Esophagus muscularis mucosa (tissue), 4 donors: ENCODE measurements at regions not wholly inside any gene's neighbourhood (a gene's known extent, or its start where the extent isn't known, plus 50 kb on each side); places are given as distances from the start of the nearest gene placed in this dataset.

Source experiments
- DNase-seq: peaks from one replicate; pipeline ENCODE4 v3.0.0-alpha.2; 2017; ENCODE audit errors: extremely low spot score
- H3K27ac ChIP-seq, 4 donors: fragments of 200-600 bp; sonication (generic); replicated peaks in 1 of 4; 1 replicate in 3 of 4; 2 replicates in 1 of 4; pipeline ENCODE4 v1.5.1; 2016 to 2019; ENCODE audit warnings: mild to moderate bottlenecking in 1 of 4
- H3K27me3 ChIP-seq, 4 donors: fragments of 200-600 bp; sonication (generic); one replicate each; pipeline versions ENCODE4 v1.5.1 to v1.6.0; 2016 to 2019
- H3K36me3 ChIP-seq, 4 donors: fragments of 200-600 bp; sonication (generic); one replicate each; pipeline ENCODE4 v1.5.1; 2016 to 2019
- H3K4me1 ChIP-seq, 4 donors: fragments of 200-600 bp; sonication (generic); one replicate each; pipeline ENCODE4 v1.5.1; 2016 to 2019
- H3K4me3 ChIP-seq, 4 donors: fragments of 200-600 bp; sonication (generic); 1 replicate in 2 of 4; 2 replicates in 2 of 4; pipeline ENCODE4 v1.5.1; 2016 to 2019; ENCODE audit warnings: mild to moderate bottlenecking in 4 of 4, moderate library complexity in 1 of 4
- H3K9me3 ChIP-seq, 4 donors: fragments of 200-600 bp; sonication (generic); 1 replicate in 3 of 4; 2 replicates in 1 of 4; pipeline ENCODE4 v1.5.1; 2016 to 2019
- EP300 ChIP-seq: sonication (generic); formaldehyde crosslinking; IDR thresholded peaks from one replicate; pipeline ENCODE4 v1.6.1; 2017; ENCODE audit warnings: antibody characterized with exemption
- POLR2A ChIP-seq: fragments of 450-650 bp; IDR thresholded peaks from one replicate; pipeline ENCODE4 v1.6.1; 2017; ENCODE audit warnings: antibody characterized with exemption, moderate library complexity, mild to moderate bottlenecking, low read depth
- POLR2AphosphoS5 ChIP-seq, 2 donors: sonication (generic); formaldehyde crosslinking; IDR thresholded peaks; one replicate each; pipeline ENCODE4 v1.6.1; 2017; ENCODE audit warnings: antibody characterized with exemption in 2 of 2
- WGBS: methylation state at CpG from one replicate; pipeline ENCODE4 v1.1.5; 2018; 5-methylcytosine and 5-hydroxymethylcytosine counted together
- intact Hi-C: fragments of 100-400 bp; cut with DNase I; formaldehyde crosslinking; loops from one replicate; pipeline ENCODE4 v1.15.1; 2023
- TF ChIP-seq, protein P1 (sequence below), 3 experiments: fragments of 200-600 bp in 2 of 3; fragments of 450-650 bp in 1 of 3; sonication (generic) in 2 of 3; IDR thresholded peaks; one replicate each; pipeline ENCODE4 v1.5.1; 2017 to 2019; ENCODE audit warnings: antibody characterized with exemption in 3 of 3, mild to moderate bottlenecking in 2 of 3, moderate library complexity in 1 of 3

DNA sequence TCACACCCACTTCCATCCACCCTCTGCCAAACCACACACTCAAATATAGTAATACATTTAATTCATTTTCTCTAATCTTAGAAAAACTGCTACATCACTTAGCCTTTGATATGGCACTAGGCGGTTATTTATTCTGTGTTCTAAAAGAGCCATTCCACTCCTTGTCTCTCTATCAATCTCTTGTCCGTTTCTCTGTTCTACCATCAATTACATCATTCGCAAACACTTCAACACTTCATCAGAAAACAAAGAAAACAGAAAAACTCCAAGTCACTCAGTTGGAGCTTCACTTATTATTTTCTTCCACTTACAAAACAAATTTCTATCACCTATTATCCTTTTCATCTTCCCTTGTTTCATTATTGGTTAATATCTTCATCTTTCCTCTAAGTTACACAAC, 1523.0 kb downstream of the KCNT2 start:
- TF ChIP-seq POLR2A (no peak), EP300 (no peak), POLR2AphosphoS5 (IDR thresholded peaks at IDR 0.05) (no peak)
- TF ChIP-seq, protein P1, sequence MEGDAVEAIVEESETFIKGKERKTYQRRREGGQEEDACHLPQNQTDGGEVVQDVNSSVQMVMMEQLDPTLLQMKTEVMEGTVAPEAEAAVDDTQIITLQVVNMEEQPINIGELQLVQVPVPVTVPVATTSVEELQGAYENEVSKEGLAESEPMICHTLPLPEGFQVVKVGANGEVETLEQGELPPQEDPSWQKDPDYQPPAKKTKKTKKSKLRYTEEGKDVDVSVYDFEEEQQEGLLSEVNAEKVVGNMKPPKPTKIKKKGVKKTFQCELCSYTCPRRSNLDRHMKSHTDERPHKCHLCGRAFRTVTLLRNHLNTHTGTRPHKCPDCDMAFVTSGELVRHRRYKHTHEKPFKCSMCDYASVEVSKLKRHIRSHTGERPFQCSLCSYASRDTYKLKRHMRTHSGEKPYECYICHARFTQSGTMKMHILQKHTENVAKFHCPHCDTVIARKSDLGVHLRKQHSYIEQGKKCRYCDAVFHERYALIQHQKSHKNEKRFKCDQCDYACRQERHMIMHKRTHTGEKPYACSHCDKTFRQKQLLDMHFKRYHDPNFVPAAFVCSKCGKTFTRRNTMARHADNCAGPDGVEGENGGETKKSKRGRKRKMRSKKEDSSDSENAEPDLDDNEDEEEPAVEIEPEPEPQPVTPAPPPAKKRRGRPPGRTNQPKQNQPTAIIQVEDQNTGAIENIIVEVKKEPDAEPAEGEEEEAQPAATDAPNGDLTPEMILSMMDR (IDR thresholded peaks at IDR 0.05): no peak
- H3K9me3 ChIP-seq: no peaks in the 10 kb centered on the region
- intact Hi-C loops: no loop called here
- DNase-seq: no peak
- H3K27ac ChIP-seq: no peak overlapping the region
- no peak overlapping the region for H3K4me3 ChIP-seq
- no peaks in the 10 kb centered on the region for H3K27me3 ChIP-seq
- H3K36me3 ChIP-seq: no peaks in the 10 kb centered on the region
- H3K4me1 ChIP-seq: no peaks in the 10 kb centered on the region
- 85% methylated on average over 3 of the region's 3 CpGs for WGBS

DNA sequence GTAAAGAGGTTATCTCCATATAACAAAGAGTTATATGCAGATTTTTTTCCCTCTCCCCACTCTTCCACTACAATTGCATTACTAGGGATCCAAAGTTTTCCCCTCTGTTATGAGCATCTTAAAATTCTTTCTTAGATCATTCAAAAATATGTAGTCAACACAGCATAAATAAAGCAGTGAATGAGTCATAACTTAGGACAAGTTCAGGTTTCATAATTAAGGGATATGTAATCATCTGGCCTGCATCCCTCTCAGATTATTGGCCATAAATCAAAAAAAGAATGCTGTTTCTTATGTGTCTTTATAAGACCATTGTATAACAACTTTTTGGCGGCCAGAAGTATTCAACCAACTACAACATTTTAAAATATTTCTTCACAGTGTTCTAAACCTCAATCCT, 1526.1 kb downstream of the KCNT2 start:
- Histone ChIP-seq H3K9me3 (no peaks in the 10 kb centered on the region), H3K4me1 (no peaks in the 10 kb centered on the region)

DNA sequence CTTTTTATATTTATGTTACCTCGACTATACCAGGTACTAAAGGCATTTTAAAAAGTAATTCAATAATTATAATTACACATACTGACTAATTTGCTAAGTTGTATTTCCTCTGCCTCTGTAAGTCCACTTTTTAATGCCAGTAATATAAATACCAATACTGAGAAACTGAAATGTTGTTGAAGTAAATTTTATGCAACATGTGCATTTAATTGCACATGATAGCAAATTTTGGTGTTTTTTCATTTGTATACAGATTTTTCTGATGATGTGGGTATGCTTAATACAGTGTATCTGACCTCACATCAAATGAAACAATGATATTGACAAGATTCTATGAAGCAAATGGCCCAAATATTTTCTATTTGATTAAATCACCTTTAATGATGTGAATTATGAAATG, 1531.6 kb downstream of the KCNT2 start:
- no peaks in the 10 kb centered on the region for H3K36me3 ChIP-seq
- H3K27me3 ChIP-seq: no peaks in the 10 kb centered on the region
- 70% methylated on average over 1 of the region's 1 CpG for WGBS
- intact Hi-C loops: no loop called here
- H3K4me1 ChIP-seq: no peaks in the 10 kb centered on the region
- H3K27ac ChIP-seq: no peak overlapping the region
- TF ChIP-seq, protein P1 (IDR thresholded peaks at IDR 0.05): no peak
- TF ChIP-seq POLR2AphosphoS5 (IDR thresholded peaks at IDR 0.05): no peak
- no peak for TF ChIP-seq EP300
- no peak for TF ChIP-seq POLR2A
- H3K4me3 ChIP-seq: no peak overlapping the region
- no peak for DNase-seq
- H3K9me3 ChIP-seq: no peaks in the 10 kb centered on the region

More for the DNA sequence above, 1526.1 kb downstream of the KCNT2 start:
- H3K4me3 ChIP-seq: no peak overlapping the region
- intact Hi-C loops: no loop called here
- WGBS: 46% methylated on average over 1 of the region's 1 CpG
- no peaks in the 10 kb centered on the region for H3K27me3 ChIP-seq
- H3K27ac ChIP-seq: no peak overlapping the region
- no peaks in the 10 kb centered on the region for H3K36me3 ChIP-seq
- TF ChIP-seq, protein P1 (IDR thresholded peaks at IDR 0.05): no peak
- TF ChIP-seq POLR2AphosphoS5 (IDR thresholded peaks at IDR 0.05) (no peak), EP300 (no peak), POLR2A (no peak)
- DNase-seq: no peak

DNA sequence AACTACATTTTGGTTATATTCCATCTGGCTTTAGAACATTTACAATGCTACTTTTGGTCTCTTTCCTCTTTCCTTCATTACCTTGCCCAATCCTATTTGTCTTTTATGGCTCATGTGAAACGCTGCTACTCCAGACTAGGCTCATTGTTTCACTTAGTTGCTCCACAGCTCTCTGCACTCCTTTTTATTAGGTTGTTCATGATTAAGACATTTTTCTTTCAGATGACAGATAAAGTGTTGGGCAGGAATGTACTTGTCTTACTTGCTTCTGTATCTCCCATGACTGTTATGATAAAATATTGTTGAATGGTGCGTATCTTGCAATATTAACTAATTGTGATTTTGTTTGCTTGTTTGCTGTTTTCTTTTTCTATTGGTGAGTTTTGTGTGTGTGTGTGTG, 1532.3 kb downstream of the KCNT2 start:
- no peak for DNase-seq
- TF ChIP-seq, protein P1 (IDR thresholded peaks at IDR 0.05): no peak
- no peak for TF ChIP-seq EP300
- TF ChIP-seq POLR2A: no peak
- no peak for TF ChIP-seq POLR2AphosphoS5 (IDR thresholded peaks at IDR 0.05)
- Histone ChIP-seq H3K27ac (no peak overlapping the region), H3K9me3 (no peaks in the 10 kb centered on the region), H3K4me3 (no peak overlapping the region), H3K4me1 (no peaks in the 10 kb centered on the region), H3K27me3 (no peaks in the 10 kb centered on the region), H3K36me3 (no peaks in the 10 kb centered on the region)
- intact Hi-C loops: no loop called here
- 84% methylated on average over 2 of the region's 2 CpGs for WGBS

DNA sequence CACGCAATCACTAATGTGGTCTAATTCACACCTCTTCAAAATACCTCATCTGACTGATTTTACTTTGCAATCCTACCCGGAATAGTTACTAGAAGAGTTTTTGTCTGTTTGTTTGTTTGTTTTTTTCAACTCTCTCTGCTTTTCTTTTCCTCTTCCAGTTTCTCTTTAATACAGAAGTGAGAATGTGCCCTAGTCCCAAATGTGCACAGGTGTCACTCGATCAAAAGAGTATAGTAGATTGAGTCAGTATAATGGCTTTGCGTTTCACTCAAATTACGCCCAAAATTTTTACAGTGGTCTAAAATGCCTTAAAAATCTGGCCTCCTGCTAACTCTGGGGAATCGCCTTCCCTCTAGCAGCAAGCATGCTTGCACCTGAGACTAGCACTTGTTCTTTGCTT, 1536.8 kb downstream of the KCNT2 start:
- 92% methylated on average over 6 of the region's 6 CpGs for WGBS
- no peak for DNase-seq
- TF ChIP-seq EP300 (no peak), POLR2AphosphoS5 (IDR thresholded peaks at IDR 0.05) (no peak), POLR2A (no peak)
- TF ChIP-seq, protein P1 (IDR thresholded peaks at IDR 0.05): no peak
- Histone ChIP-seq H3K27me3 (no peaks in the 10 kb centered on the region), H3K4me3 (no peak overlapping the region), H3K36me3 (no peaks in the 10 kb centered on the region), H3K9me3 (no peaks in the 10 kb centered on the region), H3K4me1 (no peaks in the 10 kb centered on the region), H3K27ac (no peak overlapping the region)
- intact Hi-C loops: no loop called here
